ENCODE measurements at regions not wholly inside any gene's neighbourhood (a gene's known extent, or its start where the extent isn't known, plus 50 kb on each side); places are given as distances from the start of the nearest gene placed in this dataset.
"Not testable (repeated sequence)": the region's sequence is repeated elsewhere in the genome, so short reads cannot be mapped to it uniquely, and the experiment has no call there.

DNA sequence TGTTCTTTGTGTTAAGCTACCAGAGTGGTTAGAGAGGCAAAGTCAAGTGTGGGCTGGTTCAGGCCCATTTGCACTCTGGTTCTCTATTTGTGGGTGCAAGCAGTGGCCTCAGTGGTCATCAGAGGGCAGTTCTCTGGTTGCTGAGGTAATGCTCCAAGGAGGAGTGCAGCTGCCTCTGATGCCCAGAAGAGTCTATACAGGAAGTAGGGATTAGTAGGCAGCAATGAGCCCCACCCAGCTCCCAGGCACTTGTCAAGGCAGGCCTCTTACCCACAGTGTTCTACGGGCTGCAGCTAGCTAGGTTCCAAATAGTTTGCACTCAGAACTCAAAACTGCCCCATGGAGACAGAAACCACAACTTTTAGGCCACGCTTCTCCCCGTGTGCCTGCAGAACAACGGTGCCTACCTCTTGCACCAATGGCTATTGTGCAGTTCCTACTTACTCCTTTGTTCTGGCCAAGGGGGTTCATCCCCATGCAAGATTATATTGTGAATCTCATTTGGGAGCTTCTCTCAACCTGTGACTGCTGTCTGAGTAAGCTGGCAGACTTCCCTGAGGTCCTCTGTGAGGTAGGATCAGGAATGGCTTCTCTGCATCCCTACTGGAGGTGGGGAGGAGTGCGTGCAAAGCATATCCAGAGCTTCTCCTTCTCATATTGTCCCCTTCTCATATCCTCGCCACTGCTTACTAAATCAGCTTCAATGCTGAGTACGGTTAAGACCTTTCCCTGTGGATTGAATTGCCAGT, 410.3 kb upstream of the LMO3 start:
- no peaks in the 10 kb centered on the region for H3K4me1 ChIP-seq (ENCODE audit: control insufficient read depth, insufficient read depth, low read length)
- no peak overlapping the region for H3K4me3 ChIP-seq (ENCODE audit: low read length)
- WGBS (ENCODE audit: insufficient coverage, low lambda C conversion rate) = 100% methylated on average over 2 of the region's 7 CpGs
- no peaks in the 10 kb centered on the region for H3K36me3 ChIP-seq (ENCODE audit: control insufficient read depth, insufficient read depth, low read length)
- H3K27me3 ChIP-seq (ENCODE audit: control insufficient read depth, insufficient read depth, low read length) = no peaks in the 10 kb centered on the region
- H3K27ac ChIP-seq (ENCODE audit: low read length) = no peak overlapping the region
- no peak for DNase-seq
- no peaks in the 10 kb centered on the region for H3K9me3 ChIP-seq (ENCODE audit: control insufficient read depth, low read depth, low read length)

DNA sequence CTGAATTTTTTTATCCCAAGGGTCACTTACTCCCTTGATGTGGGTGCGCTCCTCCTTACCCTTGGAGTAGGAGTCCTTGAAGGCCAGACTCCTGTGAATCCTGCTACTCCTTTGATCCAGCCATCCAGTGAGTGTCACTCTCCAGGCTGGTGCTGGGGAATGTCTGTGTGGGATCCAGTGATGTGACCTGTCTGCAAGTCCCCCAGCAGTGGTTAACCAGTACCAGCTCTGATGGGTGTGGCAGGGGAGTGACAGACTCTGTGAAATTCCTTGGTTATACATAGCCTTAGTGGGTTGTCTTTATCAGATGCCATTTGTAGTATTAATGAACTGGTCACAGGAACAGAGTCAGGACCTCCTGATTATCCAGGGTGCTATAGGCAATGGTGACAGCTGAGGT, 409.5 kb upstream of the LMO3 start:
- no CpG with 5 or more reads among the region's 1 CpG for WGBS (ENCODE audit: insufficient coverage, low lambda C conversion rate)
- Histone ChIP-seq H3K4me3 (ENCODE audit: low read length) (no peak overlapping the region), H3K27ac (ENCODE audit: low read length) (no peak overlapping the region), H3K36me3 (ENCODE audit: control insufficient read depth, insufficient read depth, low read length) (no peaks in the 10 kb centered on the region), H3K9me3 (ENCODE audit: control insufficient read depth, low read depth, low read length) (no peaks in the 10 kb centered on the region), H3K4me1 (ENCODE audit: control insufficient read depth, insufficient read depth, low read length) (no peaks in the 10 kb centered on the region), H3K27me3 (ENCODE audit: control insufficient read depth, insufficient read depth, low read length) (no peaks in the 10 kb centered on the region)
- no peak for DNase-seq

- not testable (repeated sequence) for H3K36me3 ChIP-seq (ENCODE audit: control insufficient read depth, insufficient read depth, low read length); H3K27me3 ChIP-seq (ENCODE audit: control insufficient read depth, insufficient read depth, low read length); H3K9me3 ChIP-seq (ENCODE audit: control insufficient read depth, low read depth, low read length); DNase-seq; H3K4me3 ChIP-seq (ENCODE audit: low read length); H3K27ac ChIP-seq (ENCODE audit: low read length); H3K4me1 ChIP-seq (ENCODE audit: control insufficient read depth, insufficient read depth, low read length)
- WGBS (ENCODE audit: insufficient coverage, low lambda C conversion rate) = no CpG with 5 or more reads among the region's 43 CpGs
Measured at GRCh38 chr12:17007442-17008040, 401.6 kb upstream of the LMO3 start.

GRCh38 chr12:16998538-16998937, 392.6 kb upstream of the LMO3 start:
- H3K36me3 ChIP-seq (ENCODE audit: control insufficient read depth, insufficient read depth, low read length); H3K4me1 ChIP-seq (ENCODE audit: control insufficient read depth, insufficient read depth, low read length); DNase-seq; H3K27me3 ChIP-seq (ENCODE audit: control insufficient read depth, insufficient read depth, low read length); H3K27ac ChIP-seq (ENCODE audit: low read length); H3K9me3 ChIP-seq (ENCODE audit: control insufficient read depth, low read depth, low read length); H3K4me3 ChIP-seq (ENCODE audit: low read length): not testable (repeated sequence)
- no CpG with 5 or more reads among the region's 14 CpGs for WGBS (ENCODE audit: insufficient coverage, low lambda C conversion rate)

- Histone ChIP-seq H3K36me3 (ENCODE audit: control insufficient read depth, insufficient read depth, low read length) (no peaks in the 10 kb centered on the region), H3K27me3 (ENCODE audit: control insufficient read depth, insufficient read depth, low read length) (no peaks in the 10 kb centered on the region), H3K4me1 (ENCODE audit: control insufficient read depth, insufficient read depth, low read length) (no peaks in the 10 kb centered on the region), H3K27ac (ENCODE audit: low read length) (no peak overlapping the region), H3K4me3 (ENCODE audit: low read length) (no peak overlapping the region), H3K9me3 (ENCODE audit: control insufficient read depth, low read depth, low read length) (no peaks in the 10 kb centered on the region)
- WGBS (ENCODE audit: insufficient coverage, low lambda C conversion rate) = no CpG with 5 or more reads among the region's 3 CpGs
- no peak for DNase-seq
Measured at GRCh38 chr12:16984484-16984883, 378.5 kb upstream of the LMO3 start.

DNA sequence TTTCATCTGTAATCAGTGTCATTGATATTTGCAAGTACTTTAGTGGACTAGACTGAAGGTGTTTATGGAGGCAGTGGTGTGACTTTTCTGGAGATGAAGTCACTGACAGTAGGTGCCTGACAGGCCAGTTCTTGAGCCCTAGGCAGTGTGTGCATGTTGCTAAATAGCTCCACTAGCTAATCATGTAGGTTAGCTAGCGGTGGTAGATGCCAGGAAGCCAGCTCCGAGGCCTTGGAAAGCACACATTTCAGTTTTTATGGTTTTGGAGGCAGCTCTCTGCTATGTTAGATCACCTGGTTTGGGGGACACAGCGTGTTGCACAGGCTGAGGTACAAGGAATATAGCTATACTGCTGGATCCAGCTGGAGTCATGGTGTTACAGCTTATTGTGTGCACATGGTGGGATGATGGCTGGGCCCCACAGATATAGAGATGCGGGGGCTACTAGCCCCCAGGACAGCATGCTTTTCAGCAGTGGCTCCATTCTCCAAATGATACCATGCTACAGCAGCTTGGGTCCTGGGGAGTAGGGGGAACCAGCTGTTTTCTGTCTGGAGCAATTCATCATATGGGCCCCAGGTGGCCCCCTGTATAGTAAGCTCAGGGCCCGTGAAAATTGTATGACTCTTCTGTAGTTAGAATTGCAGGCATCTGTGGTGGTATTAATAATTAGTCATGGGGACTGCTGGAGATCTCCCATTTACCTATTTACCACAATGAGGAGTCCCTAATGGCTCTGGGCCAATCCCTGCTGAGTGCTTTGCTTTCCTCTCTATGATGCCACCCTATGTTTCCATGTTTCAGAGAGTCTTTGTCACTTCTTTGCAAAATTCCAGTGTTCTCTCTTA, 367.2 kb upstream of the LMO3 start:
- Histone ChIP-seq H3K9me3 (ENCODE audit: control insufficient read depth, low read depth, low read length) (no peaks in the 10 kb centered on the region), H3K4me1 (ENCODE audit: control insufficient read depth, insufficient read depth, low read length) (no peaks in the 10 kb centered on the region), H3K27ac (ENCODE audit: low read length) (no peak overlapping the region), H3K27me3 (ENCODE audit: control insufficient read depth, insufficient read depth, low read length) (no peaks in the 10 kb centered on the region), H3K36me3 (ENCODE audit: control insufficient read depth, insufficient read depth, low read length) (no peaks in the 10 kb centered on the region), H3K4me3 (ENCODE audit: low read length) (no peak overlapping the region)
- no peak for DNase-seq
- no CpG with 5 or more reads among the region's 5 CpGs for WGBS (ENCODE audit: insufficient coverage, low lambda C conversion rate)

GRCh38 chr12:16962889-16963288, 356.9 kb upstream of the LMO3 start:
- no peaks in the 10 kb centered on the region for H3K4me1 ChIP-seq (ENCODE audit: control insufficient read depth, insufficient read depth, low read length)
- no peak for DNase-seq
- no peak overlapping the region for H3K27ac ChIP-seq (ENCODE audit: low read length)
- H3K4me3 ChIP-seq (ENCODE audit: low read length) = no peak overlapping the region
- H3K27me3 ChIP-seq (ENCODE audit: control insufficient read depth, insufficient read depth, low read length) = no peaks in the 10 kb centered on the region
- H3K36me3 ChIP-seq (ENCODE audit: control insufficient read depth, insufficient read depth, low read length) = no peaks in the 10 kb centered on the region
- H3K9me3 ChIP-seq (ENCODE audit: control insufficient read depth, low read depth, low read length) = no peaks in the 10 kb centered on the region
- no CpG with 5 or more reads among the region's 2 CpGs for WGBS (ENCODE audit: insufficient coverage, low lambda C conversion rate)

- Histone ChIP-seq H3K36me3 (ENCODE audit: control insufficient read depth, insufficient read depth, low read length) (no peaks in the 10 kb centered on the region), H3K27ac (ENCODE audit: low read length) (no peak overlapping the region), H3K4me1 (ENCODE audit: control insufficient read depth, insufficient read depth, low read length) (no peaks in the 10 kb centered on the region), H3K4me3 (ENCODE audit: low read length) (no peak overlapping the region), H3K27me3 (ENCODE audit: control insufficient read depth, insufficient read depth, low read length) (no peaks in the 10 kb centered on the region), H3K9me3 (ENCODE audit: control insufficient read depth, low read depth, low read length) (no peaks in the 10 kb centered on the region)
- DNase-seq = no peak
- 80% methylated on average over 2 of the region's 5 CpGs for WGBS (ENCODE audit: insufficient coverage, low lambda C conversion rate)
Measured at GRCh38 chr12:16955083-16955657, 349.2 kb upstream of the LMO3 start.

- peak in 1 of 2 donors; percentile 3 for DNase-seq
Measured at GRCh38 chr12:16949871-16950667, 344.1 kb upstream of the LMO3 start.

DNA sequence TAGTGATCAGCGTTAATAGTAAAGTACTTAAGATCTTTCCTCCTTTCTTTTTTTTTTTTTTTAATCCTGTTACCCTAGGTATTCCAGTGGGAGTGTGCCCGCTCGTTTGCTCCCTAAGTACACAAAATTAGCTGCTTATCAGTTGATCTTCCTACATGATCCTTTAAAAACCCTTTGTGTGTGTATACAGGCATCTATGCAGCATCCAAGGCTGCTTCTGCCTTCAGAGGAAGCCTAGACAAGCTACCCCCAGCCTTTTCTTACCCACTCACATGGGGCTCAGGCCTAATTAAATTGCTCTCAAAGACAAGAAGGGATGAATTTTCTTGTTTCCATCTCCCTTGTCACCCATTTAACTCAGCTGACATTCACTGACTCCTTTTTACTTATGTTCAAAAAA, 343.4 kb upstream of the LMO3 start:
- Histone ChIP-seq H3K36me3 (ENCODE audit: control insufficient read depth, insufficient read depth, low read length) (no peaks in the 10 kb centered on the region), H3K27me3 (ENCODE audit: control insufficient read depth, insufficient read depth, low read length) (no peaks in the 10 kb centered on the region), H3K4me1 (ENCODE audit: control insufficient read depth, insufficient read depth, low read length) (no peaks in the 10 kb centered on the region), H3K4me3 (ENCODE audit: low read length) (no peak overlapping the region), H3K9me3 (ENCODE audit: control insufficient read depth, low read depth, low read length) (no peaks in the 10 kb centered on the region), H3K27ac (ENCODE audit: low read length) (no peak overlapping the region)
- no CpG with 5 or more reads among the region's 3 CpGs for WGBS (ENCODE audit: insufficient coverage, low lambda C conversion rate)
- DNase-seq = no peak

More at GRCh38 chr12:16949871-16950667, 344.1 kb upstream of the LMO3 start:
- Histone ChIP-seq H3K9me3 (ENCODE audit: control insufficient read depth, low read depth, low read length) (no peaks in the 10 kb centered on the region), H3K4me1 (ENCODE audit: control insufficient read depth, insufficient read depth, low read length) (no peaks in the 10 kb centered on the region), H3K27me3 (ENCODE audit: control insufficient read depth, insufficient read depth, low read length) (no peaks in the 10 kb centered on the region), H3K36me3 (ENCODE audit: control insufficient read depth, insufficient read depth, low read length) (no peaks in the 10 kb centered on the region), H3K4me3 (ENCODE audit: low read length) (no peak overlapping the region), H3K27ac (ENCODE audit: low read length) (no peak overlapping the region)
- 100% methylated on average over 1 of the region's 6 CpGs for WGBS (ENCODE audit: insufficient coverage, low lambda C conversion rate)

All from large intestine (tissue), 3 donors.